GM18873 (cell line): ENCODE measurements at regions not wholly inside any gene's neighbourhood (a gene's known extent, or its start where the extent isn't known, plus 50 kb on each side); places are given as distances from the start of the nearest gene placed in this dataset.
"Not testable (repeated sequence)": the region's sequence is repeated elsewhere in the genome, so short reads cannot be mapped to it uniquely, and the experiment has no call there.

Source experiments
- ATAC-seq: cut with Tn5 transposase; IDR thresholded peaks from one replicate; pipeline ENCODE4 v1.9.1; 2021; ENCODE audit warnings: mild to moderate bottlenecking, moderate library complexity, moderate number of reproducible peaks; ENCODE audit not compliant: unreplicated experiment, low FRiP score

GRCh38 chr5:74501674-74502478 lies 138.7 kb downstream of the ENC1 start:
- ATAC-seq = no peak

GRCh38 chr5:74500110-74500917 lies 140.2 kb downstream of the ENC1 start:
- no peak for ATAC-seq

GRCh38 chr5:74499256-74500050 lies 141.1 kb downstream of the ENC1 start:
- ATAC-seq = no peak

- ATAC-seq = no peak
Measured at GRCh38 chr5:74497706-74498105, 142.8 kb downstream of the ENC1 start.

GRCh38 chr5:74493411-74493810 lies 147.1 kb downstream of the ENC1 start:
- ATAC-seq = no peak

GRCh38 chr5:74492230-74492629 lies 148.3 kb downstream of the ENC1 start:
- ATAC-seq = no peak

GRCh38 chr5:74491586-74491985 lies 148.9 kb downstream of the ENC1 start:
- ATAC-seq = no peak

GRCh38 chr5:74490814-74491213 lies 149.7 kb downstream of the ENC1 start:
- peak; percentile 98 for ATAC-seq

- no peak for ATAC-seq
Measured at GRCh38 chr5:74482990-74483389, 157.5 kb downstream of the ENC1 start.

- ATAC-seq = no peak
Measured at GRCh38 chr5:74482523-74482922, 158.0 kb downstream of the ENC1 start.

- ATAC-seq = not testable (repeated sequence)
Measured at GRCh38 chr5:74481357-74481756, 159.2 kb downstream of the ENC1 start.

- no peak for ATAC-seq
Measured at GRCh38 chr5:74480201-74480600, 160.3 kb downstream of the ENC1 start.

GRCh38 chr5:74478328-74478727 lies 162.2 kb downstream of the ENC1 start:
- no peak for ATAC-seq

GRCh38 chr5:74477761-74478160 lies 162.8 kb downstream of the ENC1 start:
- no peak for ATAC-seq

GRCh38 chr5:74476819-74477453 lies 163.6 kb downstream of the ENC1 start:
- ATAC-seq = no peak

GRCh38 chr5:74476046-74476818 lies 164.3 kb downstream of the ENC1 start:
- no peak for ATAC-seq

- ATAC-seq = no peak
Measured at GRCh38 chr5:74471875-74472274, 168.7 kb downstream of the ENC1 start.

GRCh38 chr5:74469234-74469994 lies 171.1 kb downstream of the ENC1 start:
- no peak for ATAC-seq

- ATAC-seq = no peak
Measured at GRCh38 chr5:74468421-74468820, 172.1 kb downstream of the ENC1 start.
